D721Med (cell line): ENCODE measurements at regions not wholly inside any gene's neighbourhood (a gene's known extent, or its start where the extent isn't known, plus 50 kb on each side); places are given as distances from the start of the nearest gene placed in this dataset.

Experiments
- DNase-seq: peaks from one replicate; pipeline ENCODE4 v3.0.0; 2011; ENCODE audit warnings: low spot score; ENCODE audit not compliant: insufficient read length
- FAIRE-seq: peaks from 2 replicates; lab custom pipeline; 2011; peaks lifted over from hg19 to GRCh38; lab: Jason Lieb, UNC
- CTCF ChIP-seq: IDR thresholded peaks from 2 replicates; pipeline ENCODE4 v1.5.1; 2012; ENCODE audit warnings: mild to moderate bottlenecking, control low read depth; ENCODE audit not compliant: insufficient read depth; ENCODE audit errors: missing control alignments

- TF ChIP-seq CTCF = no peak
- DNase-seq = no peak
- FAIRE-seq = no peak
These were observed 85.9 kb upstream of the ACSL3 start for GRCh38 chr2:222774941-222775340.

GRCh38 chr2:222776792-222777191 lies 84.0 kb upstream of the ACSL3 start:
- DNase-seq (no peak), FAIRE-seq (no peak)
- TF ChIP-seq CTCF = no peak

GRCh38 chr2:222778400-222778799 lies 82.4 kb upstream of the ACSL3 start:
- DNase-seq = no peak
- FAIRE-seq = no peak
- no peak for TF ChIP-seq CTCF

- DNase-seq (no peak), FAIRE-seq (no peak)
- no peak for TF ChIP-seq CTCF
These were observed 81.5 kb upstream of the ACSL3 start for GRCh38 chr2:222779145-222779832.

- no peak for FAIRE-seq
- no peak for DNase-seq
- TF ChIP-seq CTCF = no peak
These were observed 80.8 kb upstream of the ACSL3 start for GRCh38 chr2:222780051-222780450.

GRCh38 chr2:222782201-222782730 lies 78.6 kb upstream of the ACSL3 start:
- TF ChIP-seq CTCF = no peak
- no peak for DNase-seq
- no peak for FAIRE-seq

GRCh38 chr2:222783592-222783991 lies 77.2 kb upstream of the ACSL3 start:
- no peak for FAIRE-seq
- no peak for TF ChIP-seq CTCF
- DNase-seq = no peak
